SIG-M5 treated with dmso at 0.1 percent for 504 hours (cell line): ENCODE measurements at regions not wholly inside any gene's neighbourhood (a gene's known extent, or its start where the extent isn't known, plus 50 kb on each side); places are given as distances from the start of the nearest gene placed in this dataset.

Source experiments
- DNase-seq: peaks from one replicate; lab custom pipeline; 2025; ENCODE audit not compliant: unreplicated experiment; lab: John Stamatoyannopoulos, UW

- no peak for DNase-seq
These were observed 648.7 kb upstream of the CCDC54 start for GRCh38 chr3:106728315-106729098.

DNA sequence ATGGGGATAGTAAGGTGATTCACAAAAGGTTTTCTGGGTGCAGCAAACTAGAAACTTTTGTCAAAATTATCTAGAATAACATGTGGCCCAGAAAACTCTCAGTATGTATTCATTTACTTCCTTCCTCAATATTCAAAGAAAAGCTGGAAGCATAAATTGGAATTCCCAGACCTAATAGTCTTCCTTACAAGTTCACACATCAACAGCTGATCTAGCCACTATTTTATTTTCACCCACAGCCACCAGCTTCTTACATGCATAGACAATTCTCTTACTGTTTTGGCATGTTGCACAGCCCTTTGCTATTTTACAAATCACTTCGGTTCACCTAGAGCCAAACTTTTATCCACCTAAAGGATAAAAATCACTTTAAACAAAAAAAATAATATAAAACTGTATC, 647.8 kb upstream of the CCDC54 start:
- no peak for DNase-seq

- DNase-seq: no peak
These were observed 646.0 kb upstream of the CCDC54 start for GRCh38 chr3:106731230-106731629.

DNA sequence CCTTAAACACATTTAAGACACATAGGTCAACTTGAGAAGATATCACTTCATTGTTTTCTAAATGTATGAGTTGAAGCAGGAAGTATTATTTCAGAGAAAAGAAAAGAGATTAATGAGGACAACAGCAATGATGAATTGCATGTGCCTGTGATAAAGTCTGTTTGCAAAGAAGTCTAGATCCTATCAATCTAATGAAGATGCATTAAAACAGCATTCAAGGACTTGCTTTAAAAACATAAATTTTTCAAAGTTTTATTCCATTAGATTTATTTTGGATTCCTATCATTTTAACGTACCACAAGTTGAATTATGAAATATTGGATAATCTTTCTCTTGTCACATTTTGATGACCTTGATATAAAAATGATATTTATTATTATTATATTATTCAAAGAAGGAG, 642.5 kb upstream of the CCDC54 start:
- DNase-seq: no peak

DNA sequence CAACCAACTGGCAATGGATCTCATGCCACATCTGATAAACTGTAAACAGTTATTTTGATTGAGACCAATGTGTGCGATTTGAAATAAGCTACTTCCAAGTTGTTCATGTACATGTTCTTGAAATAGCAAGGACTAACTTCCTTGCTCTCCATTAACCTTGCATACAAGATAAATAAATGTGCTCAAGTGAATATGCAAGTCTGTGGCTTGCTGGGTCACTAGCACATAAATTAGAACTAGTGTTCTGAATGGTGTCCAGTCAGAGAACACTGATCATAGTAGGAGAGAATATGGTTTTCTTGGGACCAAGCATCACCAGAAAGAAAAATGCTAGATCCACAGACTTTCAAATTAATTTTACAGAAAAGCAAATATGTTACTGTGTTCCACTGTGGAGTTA, 640.0 kb upstream of the CCDC54 start:
- DNase-seq: no peak

DNA sequence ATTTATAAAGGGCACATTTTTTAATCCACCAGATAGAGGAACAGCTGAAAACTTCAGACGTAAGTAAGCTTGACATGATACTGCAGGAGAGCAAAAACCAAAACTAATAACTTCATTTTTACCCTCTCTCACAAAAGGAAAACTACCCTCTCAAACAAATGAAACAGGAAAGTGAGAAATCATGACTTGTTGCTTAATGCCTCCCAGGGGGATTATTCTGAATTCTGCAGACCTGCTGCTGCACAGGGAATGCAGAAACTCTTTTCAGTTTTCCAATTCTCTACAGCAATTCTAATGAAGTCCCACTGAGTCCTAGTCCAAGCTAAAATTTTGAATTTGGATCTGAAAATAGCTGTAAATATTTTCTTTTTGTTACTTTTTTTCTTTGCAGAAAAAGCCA, 637.1 kb upstream of the CCDC54 start:
- no peak for DNase-seq

DNA sequence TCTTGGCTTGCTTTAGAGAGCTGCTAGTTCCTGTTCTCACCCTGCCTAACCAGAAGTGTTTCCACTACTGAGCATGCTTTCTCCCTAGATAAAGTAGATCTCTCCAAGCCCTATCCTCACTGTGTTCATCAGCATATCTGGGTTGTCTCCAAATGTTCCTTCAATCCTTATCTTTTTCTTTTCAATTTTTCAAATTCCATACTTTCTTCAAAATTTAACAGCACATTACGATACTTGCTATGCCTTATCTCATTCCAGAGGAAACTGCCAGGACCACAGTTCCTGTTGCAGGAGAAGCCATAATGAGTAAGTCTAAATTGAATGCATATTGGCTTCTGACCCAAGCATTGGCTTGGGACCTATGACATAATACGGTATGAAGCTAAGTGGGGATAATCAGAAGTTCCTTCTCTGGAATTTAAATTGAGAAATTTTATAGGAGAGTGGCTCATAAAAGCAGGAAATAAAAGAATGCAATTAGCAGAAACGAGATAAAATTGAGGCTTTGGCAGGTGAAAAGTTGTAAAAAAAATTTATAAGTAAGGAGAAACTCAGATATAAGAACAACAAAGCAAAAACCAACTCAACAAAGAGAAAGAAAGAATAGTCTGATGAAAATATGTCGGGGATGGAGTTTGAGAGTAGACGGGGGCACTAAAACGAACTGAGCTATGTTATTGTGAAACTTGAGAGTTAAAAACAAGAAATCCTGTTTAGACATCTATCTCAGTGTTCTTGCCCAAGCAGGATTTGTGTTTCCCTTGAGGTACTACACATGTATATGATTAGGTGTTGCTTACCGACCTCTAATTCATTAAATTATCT, 631.7 kb upstream of the CCDC54 start:
- no peak for DNase-seq

GRCh38 chr3:106746286-106746685, 631.0 kb upstream of the CCDC54 start:
- DNase-seq: no peak

GRCh38 chr3:106748472-106749262, 628.6 kb upstream of the CCDC54 start:
- no peak for DNase-seq

- DNase-seq: no peak
These were observed 627.1 kb upstream of the CCDC54 start for GRCh38 chr3:106750092-106750491.

DNA sequence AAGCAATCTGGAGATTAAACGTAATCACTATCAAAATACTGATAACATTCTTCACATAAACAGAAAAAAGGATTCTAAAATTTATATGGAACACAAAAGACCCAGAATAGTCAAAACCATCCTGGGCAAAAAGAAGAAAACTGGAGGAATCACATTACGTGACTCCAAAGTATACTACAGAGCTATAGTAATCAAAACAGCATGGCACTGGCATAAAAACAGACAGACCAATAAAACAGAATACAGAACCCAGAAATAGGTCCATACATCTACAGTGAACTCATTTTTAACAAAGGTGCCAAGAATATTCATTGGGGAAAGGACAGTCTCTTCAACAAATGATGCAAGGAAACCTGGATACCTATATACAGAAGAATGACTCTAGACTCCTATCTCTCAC, 621.9 kb upstream of the CCDC54 start:
- DNase-seq: no peak

- no peak for DNase-seq
These were observed 620.3 kb upstream of the CCDC54 start for GRCh38 chr3:106756901-106757300.

DNA sequence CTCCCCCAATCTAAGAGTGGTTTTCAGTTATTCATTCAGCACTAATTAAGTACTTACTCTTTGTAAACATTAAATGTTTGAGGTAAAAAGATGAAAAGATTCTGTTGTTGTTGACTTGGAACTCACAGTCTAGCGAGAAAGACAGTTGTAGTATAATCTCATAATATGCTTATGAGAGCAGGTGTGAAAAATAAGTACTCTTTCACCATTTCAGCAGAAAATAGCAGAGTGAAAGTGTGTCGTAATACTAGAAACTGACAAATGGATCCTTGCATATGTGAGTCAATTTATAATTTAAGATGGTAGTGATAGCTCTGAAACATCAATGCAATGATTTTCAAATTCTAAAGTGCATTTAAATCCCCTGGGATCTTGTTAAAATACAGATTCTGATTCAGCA, 618.8 kb upstream of the CCDC54 start:
- DNase-seq: no peak

GRCh38 chr3:106759731-106760130, 617.5 kb upstream of the CCDC54 start:
- DNase-seq: no peak

DNA sequence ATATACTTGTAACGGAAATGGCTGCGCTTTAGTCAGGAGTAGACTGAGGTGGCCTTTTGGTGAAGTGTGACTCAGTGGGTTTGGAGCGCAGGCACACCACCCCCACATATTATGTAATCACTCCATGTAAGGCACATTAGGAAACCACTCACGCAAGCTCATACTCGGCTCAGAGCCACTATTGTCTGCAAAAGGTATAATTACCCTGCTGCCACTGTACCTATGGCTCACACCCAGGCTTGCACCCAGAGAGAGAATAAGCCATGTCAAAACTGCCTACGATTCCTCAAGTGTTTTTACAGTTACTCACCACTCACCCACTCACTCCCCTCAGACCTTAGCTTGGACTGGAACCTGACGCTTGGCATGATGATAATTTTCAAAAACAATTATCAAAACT, 611.9 kb upstream of the CCDC54 start:
- no peak for DNase-seq

GRCh38 chr3:106768941-106769480, 608.2 kb upstream of the CCDC54 start:
- DNase-seq: no peak

GRCh38 chr3:106773795-106774194, 603.4 kb upstream of the CCDC54 start:
- no peak for DNase-seq

- DNase-seq: no peak
These were observed 594.0 kb upstream of the CCDC54 start for GRCh38 chr3:106783231-106783630.

- DNase-seq: no peak
These were observed 588.0 kb upstream of the CCDC54 start for GRCh38 chr3:106789276-106789675.

DNA sequence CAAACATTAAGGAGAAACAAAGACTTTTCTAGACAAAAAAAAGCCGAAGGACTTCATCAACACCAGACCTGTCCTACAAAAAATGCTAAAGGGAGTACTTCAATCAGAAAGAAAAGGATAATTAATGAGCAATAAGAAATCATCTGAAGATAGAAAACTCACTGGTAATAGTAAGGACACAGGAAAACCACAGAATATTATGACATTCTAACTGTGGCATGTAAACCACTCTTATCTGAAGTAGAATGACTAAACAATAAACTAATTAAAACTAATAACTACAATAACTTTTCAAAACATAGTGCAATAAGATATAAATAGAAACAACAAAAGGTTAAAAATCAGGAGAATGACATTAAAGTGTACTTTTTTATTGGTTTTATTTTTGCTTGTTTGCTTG, 584.5 kb upstream of the CCDC54 start:
- no peak for DNase-seq

DNA sequence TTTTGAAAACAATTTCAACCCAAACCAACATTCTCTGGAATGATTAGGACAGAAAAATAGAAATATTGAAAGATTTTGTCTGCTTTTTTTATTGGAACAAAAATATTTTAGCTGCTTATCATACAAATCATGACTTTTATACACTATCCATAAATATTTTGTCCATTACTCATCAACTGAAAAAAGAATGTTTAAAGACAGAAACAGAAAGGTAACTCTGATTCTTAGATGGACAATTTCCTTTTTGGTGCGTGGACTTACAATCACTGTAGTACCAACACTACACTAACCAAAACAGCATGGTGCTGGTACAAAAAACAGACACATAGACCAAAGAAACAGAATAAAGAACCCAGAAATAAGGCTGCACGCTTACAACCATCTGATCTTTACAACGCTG, 582.8 kb upstream of the CCDC54 start:
- DNase-seq: no peak
